ENCODE measurements at regions not wholly inside any gene's neighbourhood (a gene's known extent, or its start where the extent isn't known, plus 50 kb on each side); places are given as distances from the start of the nearest gene placed in this dataset.

- Mint-ChIP-seq H3K27ac (no peak overlapping the region), H3K36me3 (peaks cover 6% of the 10 kb centered on the region), H3K9me3 (peaks cover 35% of the 10 kb centered on the region), H3K4me3 (no peak overlapping the region), H3K4me1 (peaks cover 14% of the 10 kb centered on the region), H3K27me3 (ENCODE audit: low read depth) (no peaks in the 10 kb centered on the region; the same call in 1 of the 2 replicates)
- ATAC-seq (peak; percentile 39; the same call in 1 of the 2 replicates), DNase-seq (ENCODE audit: low spot score) (no peak)
- POLR2A ChIA-PET = no interaction called here
- TF ChIP-seq NFYB (CRISPR knock-in tag; conservative IDR thresholded peaks at IDR 0.05; ENCODE audit: low read depth) = no peak
- TF ChIP-seq E2F1 (CRISPR knock-in tag; IDR thresholded peaks at IDR 0.05) = no peak
- TF ChIP-seq RORB (CRISPR knock-in tag; IDR thresholded peaks at IDR 0.05) = no peak
- no peak for TF ChIP-seq MYBL2 (CRISPR knock-in tag; IDR thresholded peaks at IDR 0.05)
- no peak for TF ChIP-seq NR2C2 (CRISPR knock-in tag; IDR thresholded peaks at IDR 0.05)
- no peak for TF ChIP-seq SMAD4 (CRISPR knock-in tag; IDR thresholded peaks at IDR 0.05)
- TF ChIP-seq EMX1 (CRISPR knock-in tag; IDR thresholded peaks at IDR 0.05) = no peak
- TF ChIP-seq PREB (CRISPR knock-in tag; IDR thresholded peaks at IDR 0.05; ENCODE audit: borderline replicate concordance) = no peak
- TF ChIP-seq FOXP4 (CRISPR knock-in tag; IDR thresholded peaks at IDR 0.05) = no peak
- TF ChIP-seq MXD4 (CRISPR knock-in tag; IDR thresholded peaks at IDR 0.05; ENCODE audit: borderline replicate concordance) = no peak
- no peak for TF ChIP-seq ATF2 (CRISPR knock-in tag; IDR thresholded peaks at IDR 0.05; ENCODE audit: borderline replicate concordance, low read depth)
- no peak for TF ChIP-seq FOXJ3 (CRISPR knock-in tag; IDR thresholded peaks at IDR 0.05; ENCODE audit: borderline replicate concordance)
- no peak for TF ChIP-seq ZNF121 (CRISPR knock-in tag; IDR thresholded peaks at IDR 0.05)
- no peak for TF ChIP-seq ZNF219 (CRISPR knock-in tag; IDR thresholded peaks at IDR 0.05; ENCODE audit: borderline replicate concordance)
- no peak for TF ChIP-seq TEAD1 (CRISPR knock-in tag; IDR thresholded peaks at IDR 0.05)
- no peak for TF ChIP-seq USF1 (CRISPR knock-in tag; IDR thresholded peaks at IDR 0.05)
- no peak for TF ChIP-seq ERG (CRISPR knock-in tag; IDR thresholded peaks at IDR 0.05)
- CTCF ChIA-PET = no interaction called here
Observed at GRCh38 chr20:48259456-48259855, 474.2 kb upstream of the SULF2 start.

GRCh38 chr20:48257833-48258232 lies 472.6 kb upstream of the SULF2 start:
- Mint-ChIP-seq H3K27me3 (ENCODE audit: low read depth) (no peaks in the 10 kb centered on the region; the same call in 1 of the 2 replicates), H3K36me3 (peaks cover 6% of the 10 kb centered on the region), H3K27ac (no peak overlapping the region), H3K4me3 (no peak overlapping the region), H3K4me1 (peaks cover 14% of the 10 kb centered on the region), H3K9me3 (peaks cover 35% of the 10 kb centered on the region)
- no peak for DNase-seq (ENCODE audit: low spot score)
- ChIA-PET POLR2A (no interaction called here), CTCF (no interaction called here)
- ATAC-seq = no peak
- TF ChIP-seq USF2 (CRISPR knock-in tag; IDR thresholded peaks at IDR 0.05) (no peak), NR3C1 (CRISPR knock-in tag; conservative IDR thresholded peaks at IDR 0.05; ENCODE audit: low read depth) (no peak), ERG (CRISPR knock-in tag; IDR thresholded peaks at IDR 0.05) (no peak), CTCF (IDR thresholded peaks at IDR 0.05) (no peak), ZBTB43 (CRISPR knock-in tag; IDR thresholded peaks at IDR 0.05) (no peak), PRRX2 (CRISPR knock-in tag; IDR thresholded peaks at IDR 0.05) (no peak), EMX1 (CRISPR knock-in tag; IDR thresholded peaks at IDR 0.05) (no peak), JAZF1 (CRISPR knock-in tag; IDR thresholded peaks at IDR 0.05) (no peak)
